Central memory CD4-positive, alpha-beta T cell (primary cell): ENCODE measurements at regions not wholly inside any gene's neighbourhood (a gene's known extent, or its start where the extent isn't known, plus 50 kb on each side); places are given as distances from the start of the nearest gene placed in this dataset.

Experiments used
- DNase-seq: peaks from one replicate; pipeline ENCODE4 v3.0.0; 2022

GRCh38 chr17:72303787-72304733 is 183.2 kb downstream of the SOX9 start:
- DNase-seq, result no peak

DNA sequence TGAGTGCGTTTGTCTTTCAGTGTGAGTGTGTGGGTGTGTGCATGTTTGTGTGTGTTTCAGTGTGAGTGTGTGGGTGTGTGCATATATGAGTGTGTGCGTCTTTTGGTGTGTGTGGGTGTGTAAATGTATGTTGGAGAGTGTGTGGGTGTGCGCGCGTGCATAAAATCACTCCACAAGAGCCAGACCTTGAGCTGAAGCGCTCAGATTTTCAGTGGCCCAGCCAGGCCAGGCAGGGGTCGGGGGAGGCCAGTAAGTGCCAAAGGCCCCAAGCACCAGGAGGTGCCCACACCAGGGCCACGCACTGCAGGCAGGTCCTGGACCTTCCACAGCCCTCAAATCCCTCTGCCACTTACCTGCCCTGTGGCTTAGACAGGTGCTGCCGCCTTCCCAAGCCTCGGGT is 184.0 kb downstream of the SOX9 start:
- no peak for DNase-seq

DNA sequence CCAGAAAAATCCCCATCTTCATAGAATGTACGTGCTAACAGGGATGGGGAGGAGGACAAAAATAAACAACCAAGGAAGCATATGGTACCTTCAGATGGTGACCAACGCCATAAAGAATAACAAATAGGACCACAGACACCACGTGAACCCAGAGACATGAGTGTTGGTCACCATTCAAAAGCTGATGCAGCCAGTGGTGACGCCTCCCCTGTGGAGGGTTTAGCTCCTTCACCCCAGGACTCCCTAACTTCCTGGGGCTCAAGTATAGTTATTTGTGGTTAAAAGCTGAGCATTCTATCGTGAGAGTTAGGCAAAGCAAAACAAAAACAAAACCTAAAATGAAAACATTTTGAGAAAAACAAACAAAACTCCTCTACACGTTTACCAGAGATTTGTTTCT is 184.7 kb downstream of the SOX9 start:
- DNase-seq, result no peak

GRCh38 chr17:72306037-72306436 is 185.2 kb downstream of the SOX9 start:
- no peak for DNase-seq

DNA sequence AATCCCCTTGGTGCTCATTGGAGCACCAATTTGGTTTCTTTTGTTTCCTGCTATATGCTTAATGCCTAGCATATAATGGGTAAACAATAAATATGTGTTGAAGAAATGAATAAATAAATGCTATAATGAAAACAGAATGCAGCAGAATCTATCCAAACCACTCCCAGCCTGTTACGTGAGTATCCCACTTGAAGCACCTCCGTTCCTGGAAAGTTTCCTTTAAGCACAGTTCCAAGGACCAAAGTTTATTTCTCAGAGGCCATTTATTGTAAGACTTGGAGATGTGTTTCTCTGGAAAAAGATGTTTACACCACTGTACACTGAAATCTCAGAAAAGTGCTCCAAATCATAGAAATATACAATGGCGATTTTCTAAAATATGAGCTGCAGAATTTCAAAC is 187.0 kb downstream of the SOX9 start:
- no peak for DNase-seq

DNA sequence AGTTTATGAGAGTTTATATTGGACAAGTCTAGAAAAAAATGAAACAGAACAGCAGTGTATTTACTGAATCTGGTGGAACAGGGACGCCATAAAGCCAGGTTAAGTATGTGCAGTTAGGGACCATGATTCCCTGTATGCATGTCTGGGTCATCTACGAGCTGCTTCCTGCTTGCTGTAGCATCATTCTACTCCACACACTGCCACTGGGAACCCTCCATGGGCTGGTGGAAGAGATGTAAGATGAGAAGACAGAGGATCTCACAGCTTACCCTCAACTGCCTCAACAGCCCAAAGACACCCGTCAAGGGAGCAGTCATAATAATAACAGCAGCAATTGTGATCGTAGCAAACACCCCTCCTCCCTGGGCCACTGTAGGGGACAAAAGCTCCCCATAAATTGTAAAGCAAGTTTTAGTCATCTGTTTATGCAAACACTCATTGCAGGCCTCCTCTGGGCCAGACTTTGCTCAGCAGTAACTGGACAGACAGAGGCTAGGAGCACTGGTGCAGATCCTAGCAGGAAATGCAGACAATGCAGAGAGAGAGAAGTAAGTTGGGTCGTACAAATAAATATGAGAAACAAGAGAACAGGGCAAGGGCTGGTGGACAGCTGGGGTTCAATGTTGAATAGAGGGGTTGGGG is 188.0 kb downstream of the SOX9 start:
- DNase-seq, result no peak

- no peak for DNase-seq
Measured at GRCh38 chr17:72311004-72311403, 190.2 kb downstream of the SOX9 start.

GRCh38 chr17:72315122-72315913 is 194.5 kb downstream of the SOX9 start:
- DNase-seq, result no peak

GRCh38 chr17:72318131-72318530 is 197.3 kb downstream of the SOX9 start:
- DNase-seq, result no peak

DNA sequence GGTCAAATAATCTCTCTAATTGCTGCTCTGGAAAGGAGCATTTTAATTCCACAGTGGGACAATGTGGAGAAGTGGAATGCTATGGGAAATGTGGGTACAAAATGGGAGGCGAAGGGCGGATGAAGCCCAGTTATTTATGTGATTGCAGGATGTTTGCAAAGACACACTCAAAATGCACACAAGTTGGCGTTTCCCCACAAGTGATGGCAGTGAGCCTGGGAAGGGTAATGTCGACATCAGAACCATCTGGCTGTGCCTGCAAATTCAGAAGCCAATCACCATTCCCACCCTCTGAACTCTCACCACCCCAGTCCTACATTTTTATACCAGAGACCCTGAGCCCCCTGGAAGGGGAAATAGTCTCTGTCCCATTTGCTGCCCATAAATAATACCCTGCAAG is 201.1 kb downstream of the SOX9 start:
- no peak for DNase-seq

- no peak for DNase-seq
Measured at GRCh38 chr17:72332367-72332766, 211.5 kb downstream of the SOX9 start.

- no peak for DNase-seq
Measured at GRCh38 chr17:72333570-72333969, 212.8 kb downstream of the SOX9 start.

DNA sequence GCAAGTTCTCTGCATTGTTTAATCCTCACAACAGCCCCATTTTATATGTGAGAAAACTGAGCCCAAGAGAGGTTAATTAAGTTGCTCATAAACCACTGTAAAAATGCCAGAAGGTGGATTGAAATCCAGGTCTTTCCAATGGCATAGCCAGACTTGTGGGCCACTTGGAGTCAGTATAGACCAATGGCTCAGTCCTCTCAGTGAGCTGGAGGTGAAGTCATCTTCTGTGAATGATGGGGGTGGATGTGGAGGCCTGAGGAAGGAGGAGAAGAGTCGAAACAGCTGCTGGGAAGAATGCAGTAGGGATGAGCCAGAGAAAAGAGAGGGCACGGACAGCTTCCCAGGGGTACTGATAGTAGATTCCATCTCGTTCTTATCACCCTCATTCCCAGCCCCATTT is 213.4 kb downstream of the SOX9 start:
- no peak for DNase-seq

- no peak for DNase-seq
Measured at GRCh38 chr17:72336026-72336803, 215.4 kb downstream of the SOX9 start.

DNA sequence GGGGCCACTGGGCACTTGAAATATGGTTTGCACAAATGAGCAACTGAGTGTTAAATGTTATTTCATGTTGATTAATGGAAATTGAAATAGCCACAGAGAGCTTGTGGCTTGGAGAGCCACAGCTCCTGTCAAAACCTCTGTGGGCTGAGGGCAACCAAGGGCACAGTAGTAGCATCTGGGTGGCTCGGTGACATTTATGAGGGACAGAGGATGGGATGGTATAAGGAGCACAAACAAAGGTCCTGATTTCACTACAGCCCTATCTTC is 215.9 kb downstream of the SOX9 start:
- DNase-seq, result no peak

- no peak for DNase-seq
Measured at GRCh38 chr17:72338304-72338703, 217.5 kb downstream of the SOX9 start.

- DNase-seq, result no peak
Measured at GRCh38 chr17:72338847-72339790, 218.3 kb downstream of the SOX9 start.

DNA sequence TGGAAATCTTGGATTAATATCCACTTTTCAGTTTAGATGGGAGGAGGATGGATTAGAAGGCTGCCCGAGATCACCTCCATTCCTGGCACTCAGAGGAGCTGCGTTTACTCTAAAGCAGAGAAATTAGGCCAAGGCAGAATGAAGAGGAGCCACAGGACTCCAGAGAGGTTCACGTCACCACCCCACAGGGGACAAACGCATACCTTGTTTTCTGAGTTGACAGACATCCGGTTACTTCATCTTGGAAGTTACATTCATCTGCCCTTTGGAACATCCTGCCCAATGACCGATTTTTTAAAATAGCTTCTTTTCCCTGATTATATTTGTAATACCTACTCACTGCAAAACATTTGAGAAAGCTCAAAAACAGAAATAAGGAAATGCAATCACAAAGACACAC is 220.0 kb downstream of the SOX9 start:
- no peak for DNase-seq

GRCh38 chr17:72342061-72342460 is 221.2 kb downstream of the SOX9 start:
- no peak for DNase-seq

DNA sequence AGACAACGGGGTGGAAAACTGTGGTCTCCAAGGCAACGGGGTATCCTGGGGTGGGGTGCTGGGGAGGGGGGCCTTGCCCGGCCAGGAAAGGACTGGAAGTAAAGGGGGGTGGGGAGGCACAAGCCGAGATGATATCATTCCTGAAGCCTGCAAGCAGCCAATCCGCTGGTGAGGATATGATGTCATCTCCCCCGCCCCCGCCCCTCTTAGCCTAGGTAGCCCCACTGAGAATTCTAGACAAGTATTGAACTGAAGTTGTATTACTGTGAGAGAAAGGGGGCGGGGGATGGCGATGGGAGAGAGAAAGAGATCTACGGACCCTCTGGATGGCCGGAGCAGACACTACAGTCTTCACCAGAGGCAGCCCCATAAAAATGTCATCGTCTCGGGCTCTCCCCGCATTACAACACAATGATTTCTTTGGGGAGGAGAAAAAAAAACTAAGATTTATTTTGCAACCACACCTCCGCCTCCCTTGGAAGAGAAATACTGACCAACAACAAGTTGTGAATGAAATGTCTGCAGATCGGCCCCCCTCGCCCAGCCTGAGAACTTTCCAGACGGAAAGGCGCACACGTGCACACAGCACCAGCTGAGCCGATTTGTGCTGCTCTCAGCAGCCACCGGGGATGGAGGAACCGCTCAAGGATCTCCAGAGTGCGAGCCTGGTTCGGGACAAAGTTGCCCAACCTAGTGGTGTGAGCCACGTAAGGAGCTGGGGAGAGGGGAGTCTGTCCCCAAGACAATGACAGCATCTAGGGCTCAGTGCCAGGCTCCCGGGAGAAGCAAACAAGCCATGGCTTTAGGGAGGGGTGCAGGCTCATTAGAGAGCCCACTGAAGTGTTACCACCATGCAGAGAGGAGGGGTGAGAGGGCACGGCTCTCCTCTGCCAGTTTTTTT is 222.1 kb downstream of the SOX9 start:
- no peak for DNase-seq

DNA sequence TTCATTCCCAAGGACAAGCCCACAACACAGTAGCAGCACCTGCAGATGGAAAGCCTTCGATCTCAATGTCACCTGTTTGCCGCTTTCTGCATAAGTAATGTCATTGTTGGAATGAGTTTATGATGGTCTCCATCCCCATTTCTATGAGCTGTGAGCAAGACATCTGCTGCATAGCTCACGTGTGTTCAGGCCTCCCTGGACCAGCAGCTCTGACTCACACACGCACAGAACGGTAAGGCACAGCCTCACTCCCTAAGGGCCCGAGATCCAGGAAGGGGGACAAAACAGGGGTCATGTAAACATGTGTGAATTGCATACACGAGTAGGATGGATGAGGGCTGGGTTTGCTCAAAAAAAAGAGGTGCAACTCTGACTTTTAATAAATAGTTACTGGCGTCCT is 223.1 kb downstream of the SOX9 start:
- no peak for DNase-seq
